T-cell (primary cell): ENCODE measurements at regions not wholly inside any gene's neighbourhood (a gene's known extent, or its start where the extent isn't known, plus 50 kb on each side); places are given as distances from the start of the nearest gene placed in this dataset.

Source experiments
- ATAC-seq, 4 experiments: fragments of 200-7000 bp in 3 of 4; fragments of 150-1000 bp in 1 of 4; cut with Tn5 transposase; replicated peaks in 1 of 4; 1 replicate in 3 of 4; 2 replicates in 1 of 4; pipeline ENCODE4 v1.10.0; 2021; ENCODE audit warnings: moderate library complexity in 3 of 4, mild to moderate bottlenecking in 2 of 4, moderate number of reproducible peaks in 1 of 4
- CTCF ChIA-PET, 2 donors: fragments of 300-600 bp; sonication (Branson Sonifier 250); formaldehyde crosslinking; loops; one replicate each; lab custom pipeline; 2022; ENCODE audit warnings: antibody characterized with exemption in 2 of 2; lab: Charles Lee
- POLR2A ChIA-PET, 2 donors: fragments of 300-600 bp; sonication (Branson Sonifier 250); formaldehyde crosslinking; loops; one replicate each; lab custom pipeline; 2022; ENCODE audit warnings: antibody characterized with exemption in 2 of 2; lab: Charles Lee
- DNase-seq, 35 experiments: peaks; one replicate each; pipeline versions ENCODE4 v3.0.0 to v3.0.0-alpha.2; 2013 to 2023
- H3K27ac ChIP-seq: one replicate; pipeline ENCODE4 v1.5.1; 2013; ENCODE audit warnings: low read length
- H3K27me3 ChIP-seq, 2 experiments: replicated peaks in 1 of 2; 1 replicate in 1 of 2; 2 replicates in 1 of 2; pipeline versions ENCODE4 v1.6.1 to v1.7.0; 2013; ENCODE audit warnings: low read length in 1 of 2, mixed read lengths in 1 of 2; ENCODE audit not compliant: control insufficient read depth in 2 of 2, insufficient read depth in 2 of 2; ENCODE audit errors: extremely low read depth in 1 of 2
- H3K36me3 ChIP-seq, 2 donors: 1 replicate in 1 of 2; 2 replicates in 1 of 2; pipeline versions ENCODE4 v1.6.1 to v1.7.0; 2013; ENCODE audit warnings: low read length in 1 of 2; ENCODE audit not compliant: control insufficient read depth in 2 of 2, insufficient read depth in 1 of 2; ENCODE audit errors: extremely low read depth in 1 of 2
- H3K4me1 ChIP-seq, 2 experiments: 1 replicate in 1 of 2; 2 replicates in 1 of 2; pipeline versions ENCODE4 v1.6.1 to v1.7.0; 2013; ENCODE audit warnings: low read length in 2 of 2, mixed read lengths in 1 of 2; ENCODE audit not compliant: insufficient read depth in 2 of 2, control insufficient read depth in 1 of 2; ENCODE audit errors: extremely low read depth in 1 of 2
- H3K4me3 ChIP-seq, 2 donors: 1 replicate in 1 of 2; 2 replicates in 1 of 2; pipeline versions ENCODE4 v1.5.1 to v1.7.0; 2013; ENCODE audit warnings: mild to moderate bottlenecking in 2 of 2, low read length in 1 of 2, moderate library complexity in 1 of 2; ENCODE audit not compliant: control insufficient read depth in 1 of 2; ENCODE audit errors: extremely low read depth in 1 of 2
- H3K9me3 ChIP-seq: 2 replicates; pipeline ENCODE4 v1.7.0; 2013
- H3K27ac Mint-ChIP-seq, 2 donors: one replicate each; pipeline ENCODE4 v1.8.0; 2020 to 2021; ENCODE audit warnings: mild to moderate bottlenecking in 2 of 2, mixed read lengths in 2 of 2
- H3K27me3 Mint-ChIP-seq, 2 donors: one replicate each; pipeline ENCODE4 v1.8.0; 2021 to 2022; ENCODE audit warnings: mixed read lengths in 2 of 2
- H3K36me3 Mint-ChIP-seq: one replicate; pipeline ENCODE4 v1.8.0; 2021; ENCODE audit warnings: mixed read lengths
- H3K4me1 Mint-ChIP-seq, 3 donors: one replicate each; pipeline ENCODE4 v1.8.0; 2020 to 2022; ENCODE audit warnings: mixed read lengths in 3 of 3, mild to moderate bottlenecking in 1 of 3
- H3K4me3 Mint-ChIP-seq, 3 donors: one replicate each; pipeline ENCODE4 v1.8.0; 2020 to 2022; ENCODE audit warnings: mild to moderate bottlenecking in 3 of 3, mixed read lengths in 3 of 3, moderate library complexity in 3 of 3
- H3K9me3 Mint-ChIP-seq, 3 donors: one replicate each; pipeline ENCODE4 v1.8.0; 2020 to 2022; ENCODE audit warnings: mixed read lengths in 3 of 3
- WGBS: methylation state at CpG from one replicate; pipeline ENCODE4 v1.1.5; 2013; ENCODE audit warnings: missing lambda C conversion rate; ENCODE audit not compliant: insufficient coverage; 5-methylcytosine and 5-hydroxymethylcytosine counted together

DNA sequence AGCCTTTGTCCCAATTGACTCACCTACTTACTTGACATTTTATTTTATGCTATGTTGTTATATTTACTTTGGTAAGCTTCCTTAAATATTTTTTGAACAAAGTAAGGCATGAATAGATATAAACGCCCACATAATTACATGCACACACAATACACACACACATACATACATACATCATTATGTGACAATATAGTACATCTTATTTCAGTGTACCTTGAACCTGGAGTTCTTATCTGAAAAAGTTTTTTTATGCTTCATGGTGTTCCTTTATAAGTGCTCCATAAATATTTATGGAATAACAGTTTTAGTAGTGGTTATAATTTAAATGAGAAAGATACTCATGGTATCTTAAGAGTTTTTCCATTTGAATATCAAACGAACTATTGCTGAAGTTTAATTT lies 102.8 kb upstream of the MTPN start:
- H3K36me3 ChIP-seq, result no peaks in the 10 kb centered on the region
- DNase-seq (no peak), ATAC-seq (no peak)
- H3K27ac Mint-ChIP-seq, result no peak overlapping the region
- H3K4me3 ChIP-seq, result no peak overlapping the region
- no peak overlapping the region for H3K27ac ChIP-seq
- no peaks in the 10 kb centered on the region for H3K27me3 Mint-ChIP-seq
- H3K4me3 Mint-ChIP-seq, result no peak overlapping the region
- CTCF ChIA-PET, result interaction anchor here (0.5 kb wide), 2 partner anchors 137 to 1891 kb away, joined by 3 read pairs; no protein-coding TSS in a partner anchor
- H3K9me3 Mint-ChIP-seq, result no peaks in the 10 kb centered on the region
- H3K9me3 ChIP-seq, result no peaks in the 10 kb centered on the region
- POLR2A ChIA-PET, result no interaction called here
- no peaks in the 10 kb centered on the region for H3K4me1 Mint-ChIP-seq
- peaks cover 10% of the 10 kb centered on the region for H3K36me3 Mint-ChIP-seq
- H3K27me3 ChIP-seq, result no peaks in the 10 kb centered on the region
- no peaks in the 10 kb centered on the region for H3K4me1 ChIP-seq
- no CpG with 5 or more reads among the region's 2 CpGs for WGBS

DNA sequence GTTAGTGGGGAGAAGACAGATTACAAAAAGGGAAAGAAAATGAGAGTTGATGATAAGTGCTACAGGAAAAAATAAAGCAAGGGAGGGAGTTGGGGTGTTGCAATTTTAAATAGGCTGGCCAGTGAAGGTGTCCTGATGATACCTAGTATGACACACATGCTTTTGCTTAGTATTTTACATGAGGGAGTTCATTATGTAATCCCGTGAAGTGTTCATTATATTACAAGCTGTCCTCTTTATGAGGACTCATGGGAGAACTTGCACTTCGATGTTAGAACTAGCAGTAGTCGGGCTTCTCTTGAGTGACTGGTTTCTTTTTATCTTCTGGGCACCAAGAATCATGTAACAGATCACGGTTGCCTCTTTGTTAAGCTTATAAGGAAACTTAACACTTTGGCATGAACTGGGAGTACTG lies 102.3 kb upstream of the MTPN start:
- no peaks in the 10 kb centered on the region for H3K4me1 ChIP-seq
- H3K4me3 ChIP-seq, result no peak overlapping the region
- Mint-ChIP-seq H3K36me3 (peaks cover 9% of the 10 kb centered on the region), H3K27ac (no peak overlapping the region), H3K27me3 (no peaks in the 10 kb centered on the region), H3K4me1 (no peaks in the 10 kb centered on the region), H3K4me3 (no peak overlapping the region), H3K9me3 (no peaks in the 10 kb centered on the region)
- H3K27me3 ChIP-seq, result no peaks in the 10 kb centered on the region
- H3K27ac ChIP-seq, result no peak overlapping the region
- ChIA-PET CTCF (interaction anchor here in 1 of 2 donors (0.5 kb wide), 1 partner anchor 137 kb away, joined by 3 read pairs; no protein-coding TSS in a partner anchor), POLR2A (no interaction called here)
- no peaks in the 10 kb centered on the region for H3K36me3 ChIP-seq
- 100% methylated on average over 3 of the region's 4 CpGs for WGBS
- ATAC-seq (no peak), DNase-seq (no peak)
- H3K9me3 ChIP-seq, result no peaks in the 10 kb centered on the region

DNA sequence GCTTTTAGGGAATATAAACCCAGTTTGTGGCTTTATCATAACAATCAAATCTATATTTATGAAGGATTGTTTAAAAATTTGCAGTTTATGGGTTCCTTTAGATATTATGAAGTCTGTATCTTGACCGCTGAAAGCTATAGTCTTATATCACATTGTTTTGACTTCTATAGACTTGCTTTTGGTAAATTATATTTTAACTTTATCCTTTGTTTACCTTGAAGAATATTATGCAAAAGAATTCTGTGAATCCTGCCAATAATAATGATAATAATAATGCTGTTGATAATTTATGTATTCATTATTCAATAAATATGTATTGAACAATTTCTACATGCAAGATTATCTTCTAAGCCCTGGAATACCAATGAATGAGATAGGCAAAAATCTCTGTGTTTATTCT lies 101.9 kb upstream of the MTPN start:
- H3K4me1 Mint-ChIP-seq, result no peaks in the 10 kb centered on the region
- H3K27me3 Mint-ChIP-seq, result no peaks in the 10 kb centered on the region
- DNase-seq (no peak), ATAC-seq (no peak)
- no peak overlapping the region for H3K4me3 Mint-ChIP-seq
- no peak overlapping the region for H3K27ac Mint-ChIP-seq
- no peaks in the 10 kb centered on the region for H3K9me3 ChIP-seq
- H3K4me1 ChIP-seq, result no peaks in the 10 kb centered on the region
- H3K36me3 ChIP-seq, result no peaks in the 10 kb centered on the region
- H3K36me3 Mint-ChIP-seq, result peaks cover 6% of the 10 kb centered on the region
- WGBS, result no CpG with 5 or more reads among the region's 1 CpG
- H3K27me3 ChIP-seq, result no peaks in the 10 kb centered on the region
- CTCF ChIA-PET, result no interaction called here
- no peak overlapping the region for H3K4me3 ChIP-seq
- POLR2A ChIA-PET, result no interaction called here
- H3K27ac ChIP-seq, result no peak overlapping the region
- H3K9me3 Mint-ChIP-seq, result no peaks in the 10 kb centered on the region

DNA sequence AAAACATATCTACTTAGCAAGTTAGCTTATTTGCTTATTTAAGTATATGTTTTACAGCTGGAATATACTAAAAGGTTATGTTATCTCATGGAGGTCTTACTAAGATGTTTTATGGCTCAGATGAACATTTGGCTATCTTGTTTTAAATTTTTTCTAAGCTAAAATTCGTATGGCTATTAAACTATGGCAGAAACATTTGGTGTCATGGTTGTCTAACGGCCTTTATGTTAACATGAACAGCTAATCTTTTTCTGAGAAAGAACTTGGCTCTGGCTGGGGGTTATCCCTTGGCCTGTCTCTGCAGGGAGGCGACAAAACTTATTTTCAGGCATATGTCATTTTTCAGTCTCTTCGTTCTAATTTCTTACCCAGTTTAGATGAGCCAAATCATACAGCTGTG lies 101.5 kb upstream of the MTPN start:
- Histone ChIP-seq H3K4me1 (no peaks in the 10 kb centered on the region), H3K27me3 (no peaks in the 10 kb centered on the region), H3K9me3 (no peaks in the 10 kb centered on the region), H3K27ac (no peak overlapping the region), H3K4me3 (no peak overlapping the region), H3K36me3 (no peaks in the 10 kb centered on the region)
- H3K27ac Mint-ChIP-seq, result no peak overlapping the region
- H3K4me1 Mint-ChIP-seq, result no peaks in the 10 kb centered on the region
- ChIA-PET POLR2A (no interaction called here), CTCF (no interaction called here)
- WGBS, result 85% methylated on average over 4 of the region's 4 CpGs
- no peak overlapping the region for H3K4me3 Mint-ChIP-seq
- ATAC-seq (no peak), DNase-seq (no peak)
- H3K36me3 Mint-ChIP-seq, result peaks cover 6% of the 10 kb centered on the region
- H3K27me3 Mint-ChIP-seq, result no peaks in the 10 kb centered on the region
- no peaks in the 10 kb centered on the region for H3K9me3 Mint-ChIP-seq

DNA sequence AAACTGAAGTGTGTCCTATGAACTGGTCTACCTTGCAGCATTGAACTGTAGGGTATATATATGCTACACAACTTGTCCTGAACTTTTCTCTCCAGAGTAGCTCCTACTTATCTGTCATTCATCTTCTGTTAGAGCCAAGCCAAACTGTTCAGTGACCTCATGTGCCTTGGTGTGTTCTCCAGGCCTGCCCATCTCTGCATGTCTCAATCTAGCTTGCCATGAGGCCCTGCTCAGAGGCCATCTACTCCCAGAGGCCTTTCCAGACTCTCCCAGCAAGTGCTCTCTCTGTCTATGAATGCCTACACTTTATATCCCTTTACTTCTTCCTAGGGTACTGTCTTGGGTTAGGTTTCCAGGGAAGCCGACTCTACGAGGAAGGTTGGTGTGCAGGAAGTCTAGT lies 99.8 kb upstream of the MTPN start:
- ChIA-PET POLR2A (no interaction called here), CTCF (no interaction called here)
- Mint-ChIP-seq H3K4me1 (no peaks in the 10 kb centered on the region), H3K9me3 (no peaks in the 10 kb centered on the region), H3K27ac (no peak overlapping the region), H3K27me3 (no peaks in the 10 kb centered on the region), H3K36me3 (peaks cover 8% of the 10 kb centered on the region), H3K4me3 (no peak overlapping the region)
- Histone ChIP-seq H3K9me3 (no peaks in the 10 kb centered on the region), H3K36me3 (no peaks in the 10 kb centered on the region), H3K4me1 (no peaks in the 10 kb centered on the region), H3K27me3 (no peaks in the 10 kb centered on the region), H3K27ac (no peak overlapping the region), H3K4me3 (no peak overlapping the region)
- DNase-seq (no peak), ATAC-seq (no peak)
- WGBS, result 88% methylated on average over 1 of the region's 2 CpGs

DNA sequence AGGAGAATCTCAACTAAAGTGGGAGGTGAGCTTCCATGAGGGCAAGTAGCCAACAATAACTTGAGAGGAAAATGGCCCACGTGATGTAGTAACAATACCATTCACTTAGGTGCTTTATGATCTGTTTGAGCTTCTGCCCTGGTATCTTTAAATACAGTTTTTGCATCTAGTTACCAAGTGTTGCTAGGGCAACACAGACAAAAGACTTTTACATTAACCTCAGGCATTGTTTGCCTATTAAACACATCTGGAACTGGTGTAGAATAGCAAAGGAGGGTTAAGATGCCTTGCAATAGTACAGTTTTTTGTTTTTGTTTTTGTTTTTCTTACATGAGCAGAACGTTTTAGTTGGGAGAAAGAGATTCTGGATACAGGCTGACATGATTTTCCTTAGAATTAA lies 97.7 kb upstream of the MTPN start:
- WGBS, result 40% methylated on average over 1 of the region's 2 CpGs
- no peaks in the 10 kb centered on the region for H3K27me3 Mint-ChIP-seq
- Histone ChIP-seq H3K4me3 (no peak overlapping the region), H3K27me3 (no peaks in the 10 kb centered on the region), H3K4me1 (no peaks in the 10 kb centered on the region), H3K9me3 (no peaks in the 10 kb centered on the region), H3K36me3 (no peaks in the 10 kb centered on the region), H3K27ac (no peak overlapping the region)
- DNase-seq (no peak), ATAC-seq (no peak)
- ChIA-PET CTCF (no interaction called here), POLR2A (no interaction called here)
- H3K36me3 Mint-ChIP-seq, result peaks cover 8% of the 10 kb centered on the region
- no peaks in the 10 kb centered on the region for H3K9me3 Mint-ChIP-seq
- no peaks in the 10 kb centered on the region for H3K4me1 Mint-ChIP-seq
- H3K27ac Mint-ChIP-seq, result no peak overlapping the region
- no peak overlapping the region for H3K4me3 Mint-ChIP-seq

DNA sequence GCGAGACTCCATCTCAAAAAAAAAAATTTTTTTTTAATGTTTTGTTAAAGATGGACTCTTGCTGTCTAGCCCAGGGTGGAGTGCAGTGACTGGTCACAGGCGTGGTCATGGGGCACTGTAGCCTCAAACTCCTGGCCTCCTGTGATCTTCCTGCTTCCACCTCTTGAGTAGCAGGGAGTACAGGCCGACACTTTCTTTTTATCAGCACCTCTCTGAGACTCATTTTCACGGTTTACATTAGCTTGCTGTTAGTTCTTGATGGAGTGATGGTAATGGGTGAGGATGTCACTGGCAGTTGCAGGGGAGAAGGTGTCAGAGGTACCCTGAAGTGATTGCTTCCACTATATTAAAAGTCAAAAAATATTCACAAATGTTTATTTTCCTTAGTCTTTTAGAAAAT lies 95.3 kb upstream of the MTPN start:
- Histone ChIP-seq H3K9me3 (no peaks in the 10 kb centered on the region), H3K4me3 (no peak overlapping the region), H3K36me3 (no peaks in the 10 kb centered on the region), H3K27me3 (no peaks in the 10 kb centered on the region), H3K4me1 (no peaks in the 10 kb centered on the region), H3K27ac (no peak overlapping the region)
- H3K27ac Mint-ChIP-seq, result no peak overlapping the region
- 79% methylated on average over 2 of the region's 4 CpGs for WGBS
- ChIA-PET POLR2A (no interaction called here), CTCF (no interaction called here)
- no peak overlapping the region for H3K4me3 Mint-ChIP-seq
- H3K9me3 Mint-ChIP-seq, result no peaks in the 10 kb centered on the region
- DNase-seq (no peak), ATAC-seq (no peak)
- peaks cover 8% of the 10 kb centered on the region for H3K36me3 Mint-ChIP-seq
- H3K27me3 Mint-ChIP-seq, result no peaks in the 10 kb centered on the region
- no peaks in the 10 kb centered on the region for H3K4me1 Mint-ChIP-seq
